WI38 (cell line): ENCODE measurements at regions not wholly inside any gene's neighbourhood (a gene's known extent, or its start where the extent isn't known, plus 50 kb on each side); places are given as distances from the start of the nearest gene placed in this dataset.

Experiments
- H3K4me3 ChIP-seq: 2 replicates; pipeline ENCODE4 v1.5.1; 2011; ENCODE audit warnings: low read depth, mild to moderate bottlenecking, control low read depth, low read length
- TF ChIP-seq, protein P1 (sequence below): IDR thresholded peaks from 2 replicates; pipeline ENCODE4 v1.5.1; 2012; ENCODE audit warnings: low read depth, mild to moderate bottlenecking, control low read depth, low read length

DNA sequence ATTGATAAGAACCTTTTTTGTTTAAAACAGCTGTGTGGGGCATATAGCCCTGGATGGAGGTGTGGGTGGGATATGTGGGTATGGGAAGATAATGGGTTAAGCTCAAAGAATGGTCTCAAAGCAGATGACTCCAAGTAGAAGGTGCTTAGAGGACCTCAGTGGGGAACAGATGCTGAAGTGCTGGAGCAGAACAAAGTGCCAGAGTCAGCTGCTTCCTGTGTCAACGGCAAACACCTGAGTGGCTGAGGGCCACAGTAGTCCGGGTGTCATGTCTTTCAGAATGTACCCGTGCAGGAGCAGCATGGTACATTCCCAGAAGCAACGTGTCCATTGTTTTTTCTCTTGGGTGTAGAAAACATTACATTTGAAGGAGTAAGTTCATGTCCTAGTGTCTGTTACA, 210.6 kb downstream of the CCNG2 start:
- TF ChIP-seq, protein P1, sequence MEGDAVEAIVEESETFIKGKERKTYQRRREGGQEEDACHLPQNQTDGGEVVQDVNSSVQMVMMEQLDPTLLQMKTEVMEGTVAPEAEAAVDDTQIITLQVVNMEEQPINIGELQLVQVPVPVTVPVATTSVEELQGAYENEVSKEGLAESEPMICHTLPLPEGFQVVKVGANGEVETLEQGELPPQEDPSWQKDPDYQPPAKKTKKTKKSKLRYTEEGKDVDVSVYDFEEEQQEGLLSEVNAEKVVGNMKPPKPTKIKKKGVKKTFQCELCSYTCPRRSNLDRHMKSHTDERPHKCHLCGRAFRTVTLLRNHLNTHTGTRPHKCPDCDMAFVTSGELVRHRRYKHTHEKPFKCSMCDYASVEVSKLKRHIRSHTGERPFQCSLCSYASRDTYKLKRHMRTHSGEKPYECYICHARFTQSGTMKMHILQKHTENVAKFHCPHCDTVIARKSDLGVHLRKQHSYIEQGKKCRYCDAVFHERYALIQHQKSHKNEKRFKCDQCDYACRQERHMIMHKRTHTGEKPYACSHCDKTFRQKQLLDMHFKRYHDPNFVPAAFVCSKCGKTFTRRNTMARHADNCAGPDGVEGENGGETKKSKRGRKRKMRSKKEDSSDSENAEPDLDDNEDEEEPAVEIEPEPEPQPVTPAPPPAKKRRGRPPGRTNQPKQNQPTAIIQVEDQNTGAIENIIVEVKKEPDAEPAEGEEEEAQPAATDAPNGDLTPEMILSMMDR = no peak
- no peak overlapping the region for H3K4me3 ChIP-seq

DNA sequence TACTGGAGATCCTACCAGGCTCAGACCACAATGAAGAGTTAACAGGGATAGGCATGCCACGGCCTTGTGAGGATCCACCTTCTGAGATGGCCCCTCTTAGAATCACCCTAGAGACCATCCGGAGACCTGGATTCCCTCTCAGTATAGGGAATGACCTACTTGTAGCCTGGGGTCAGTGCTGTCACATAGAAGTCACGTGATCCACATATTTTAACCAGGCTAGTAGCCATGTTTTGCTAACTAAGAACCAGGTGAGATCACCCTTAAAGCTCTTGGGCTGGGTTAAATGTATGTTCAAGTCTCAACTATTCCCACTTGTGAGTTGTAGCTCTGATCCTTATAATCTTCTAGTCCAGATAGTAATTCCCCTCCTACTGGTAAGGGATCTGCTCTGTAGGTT, 215.4 kb downstream of the CCNG2 start:
- no peak overlapping the region for H3K4me3 ChIP-seq
- TF ChIP-seq, protein P1 = no peak

DNA sequence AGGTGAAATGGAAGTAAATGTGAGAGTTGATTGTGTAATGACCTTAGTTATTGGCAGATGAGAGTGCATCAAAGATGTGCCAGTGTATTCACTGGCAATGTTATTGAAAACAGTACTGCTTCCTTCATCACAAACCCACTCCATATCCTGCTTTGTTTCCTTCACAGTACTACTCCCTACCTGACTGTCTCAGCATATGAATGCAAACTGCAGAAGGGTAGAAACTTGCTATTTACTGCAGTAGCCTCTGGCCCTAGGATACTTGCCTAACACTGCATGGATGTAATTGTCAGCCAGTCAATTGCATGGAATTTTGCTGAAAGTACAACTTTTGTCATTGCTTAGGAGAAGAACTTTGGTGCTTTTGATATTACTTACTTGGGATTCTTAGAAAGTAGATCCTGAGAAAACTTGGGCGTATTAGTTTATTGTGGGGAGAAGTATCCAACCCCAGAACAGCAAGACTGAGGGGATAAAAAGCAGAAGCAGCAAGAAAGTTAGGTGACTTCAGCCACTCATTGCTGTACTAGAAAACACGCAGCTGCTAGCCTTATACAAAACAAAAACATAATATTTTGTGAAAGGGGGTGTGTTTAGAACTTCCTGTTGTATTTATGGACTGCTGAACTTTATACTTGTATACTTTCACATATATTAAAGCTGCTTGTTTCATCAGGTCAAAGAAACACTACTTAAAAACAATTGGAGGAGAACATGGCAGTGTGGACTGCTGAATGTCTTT, 219.0 kb downstream of the CCNG2 start:
- TF ChIP-seq, protein P1 = no peak
- no peak overlapping the region for H3K4me3 ChIP-seq

DNA sequence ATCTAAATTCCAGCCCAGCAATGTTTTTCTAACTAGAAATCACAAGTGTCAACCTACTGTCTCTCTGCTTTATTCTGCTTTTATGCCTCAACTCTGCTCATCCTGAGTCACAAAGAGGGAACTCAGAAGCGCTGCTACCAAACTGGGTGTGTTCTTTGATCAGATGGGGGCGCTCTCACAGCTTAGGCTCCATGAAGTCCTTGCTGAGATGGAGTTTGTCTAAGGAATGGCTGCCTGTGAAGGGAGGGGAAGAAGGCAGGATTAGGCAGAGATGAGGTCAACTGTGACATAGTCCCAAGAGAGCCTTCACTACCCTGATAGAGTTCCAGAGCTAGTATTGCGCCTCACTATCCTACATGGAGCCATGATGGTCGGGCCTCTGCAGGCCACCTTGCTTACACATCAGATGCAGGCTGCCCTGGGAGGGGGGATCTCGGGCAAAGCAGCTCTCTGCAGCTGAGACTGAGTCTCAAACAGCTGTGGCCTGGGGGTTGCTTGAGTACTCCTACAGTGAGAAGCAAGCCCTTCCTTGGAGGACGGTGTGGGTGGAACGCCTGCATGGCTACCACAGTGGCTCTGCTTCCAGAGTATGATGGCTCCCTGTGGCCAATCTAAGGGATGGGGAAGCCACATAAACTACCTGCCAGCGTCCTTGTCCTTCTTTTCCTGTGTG, 219.9 kb downstream of the CCNG2 start:
- no peak overlapping the region for H3K4me3 ChIP-seq
- TF ChIP-seq, protein P1 = no peak

DNA sequence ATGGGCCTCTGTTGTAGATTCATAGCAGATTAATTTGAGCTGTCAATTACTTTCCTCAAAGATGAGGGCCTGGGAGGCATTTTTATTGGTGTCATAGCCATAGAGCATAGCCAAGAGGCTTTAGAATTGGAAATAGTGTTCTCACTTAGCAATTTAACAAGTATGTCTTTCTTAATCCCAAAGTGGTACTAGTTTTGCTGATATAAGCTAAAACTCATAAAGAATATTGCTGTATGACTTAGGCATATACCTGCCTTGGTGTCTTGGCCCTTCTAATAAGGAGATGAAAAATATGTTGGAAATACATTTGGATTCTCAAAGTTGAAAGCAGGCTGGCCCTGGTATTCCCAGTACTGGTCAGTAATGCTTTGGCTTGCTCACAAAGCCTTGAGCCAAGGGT, 221.5 kb upstream of the CXCL13 start:
- TF ChIP-seq, protein P1 = no peak
- H3K4me3 ChIP-seq = no peak overlapping the region

DNA sequence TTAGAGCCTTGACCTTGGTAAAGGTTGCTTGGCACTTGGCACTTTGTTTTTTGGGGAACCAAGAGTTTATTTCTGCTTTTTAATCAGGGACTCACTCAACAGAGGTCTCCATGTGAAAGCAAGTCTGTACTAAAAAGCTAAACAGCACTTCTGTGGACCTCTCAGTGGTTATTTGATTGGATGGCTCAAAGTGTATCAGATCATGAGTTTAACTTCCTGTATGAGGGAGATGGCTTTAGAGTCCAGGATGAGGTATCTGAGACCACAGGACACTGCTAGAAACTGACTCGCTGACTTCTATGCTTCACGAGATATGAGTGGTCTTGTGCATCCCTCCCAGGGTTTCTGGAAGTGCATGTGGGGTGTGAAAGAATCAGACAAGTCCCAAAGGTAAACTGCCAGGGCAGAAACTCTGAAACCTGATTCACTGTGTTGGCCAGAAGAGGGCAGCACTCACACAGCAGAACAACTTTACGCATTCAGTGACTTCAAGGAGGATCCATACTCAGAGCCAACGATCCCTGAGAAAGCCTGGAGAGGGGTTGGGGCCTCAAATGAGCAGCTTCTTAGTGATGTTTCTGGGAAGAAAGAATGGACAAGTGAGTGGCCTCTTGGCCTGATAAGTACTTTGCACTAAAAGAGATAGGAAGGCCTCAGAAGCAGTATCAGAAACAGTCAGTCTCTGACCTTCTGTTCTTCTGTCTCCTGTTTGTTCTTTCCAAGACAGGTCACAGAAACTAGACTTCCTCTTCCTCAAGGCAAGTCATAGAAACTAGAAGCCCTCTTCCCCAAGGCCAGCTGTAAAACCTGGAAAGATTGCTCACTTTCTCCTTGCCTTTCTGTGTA, 220.3 kb upstream of the CXCL13 start:
- no peak overlapping the region for H3K4me3 ChIP-seq
- TF ChIP-seq, protein P1 = peak; percentile 63
